Anterior cingulate cortex (tissue), 58 donors: ENCODE measurements at regions not wholly inside any gene's neighbourhood (a gene's known extent, or its start where the extent isn't known, plus 50 kb on each side); places are given as distances from the start of the nearest gene placed in this dataset.
"Not testable (repeated sequence)": the region's sequence is repeated elsewhere in the genome, so short reads cannot be mapped to it uniquely, and the experiment has no call there.

Experiments used
- DNase-seq, 58 donors: peaks; one replicate each; lab custom pipeline; 2025; lab: John Stamatoyannopoulos, UW

- no peak for DNase-seq
Observed at GRCh38 chr17:14746822-14747602, 446.1 kb downstream of the HS3ST3B1 start.

- DNase-seq: no peak
Observed at GRCh38 chr17:14745541-14745940, 444.7 kb downstream of the HS3ST3B1 start.

GRCh38 chr17:14744761-14745473 is 444.0 kb downstream of the HS3ST3B1 start:
- no peak for DNase-seq

DNA sequence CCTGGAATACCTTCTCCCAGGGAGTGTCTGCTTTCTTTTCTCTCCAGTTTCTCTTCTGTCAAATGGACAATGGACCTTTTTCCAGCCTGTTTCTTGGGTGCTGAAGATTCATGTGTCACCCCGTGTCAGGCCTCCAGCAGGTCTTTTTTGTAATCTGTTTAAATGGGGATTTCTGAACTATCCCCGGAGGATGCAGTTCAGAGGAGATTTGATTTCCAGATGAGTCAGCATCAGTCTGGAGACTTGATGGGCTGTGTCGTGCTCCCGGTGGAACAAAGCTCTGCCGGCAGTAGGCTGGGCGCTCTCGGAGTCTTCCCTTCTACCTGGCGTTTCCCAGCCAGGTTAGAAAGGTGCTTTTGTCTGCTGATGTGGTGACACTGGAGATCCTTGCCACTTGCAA is 440.6 kb downstream of the HS3ST3B1 start:
- DNase-seq: no peak

- DNase-seq: no peak
Observed at GRCh38 chr17:14739656-14740431, 439.0 kb downstream of the HS3ST3B1 start.

GRCh38 chr17:14738652-14738988 is 437.7 kb downstream of the HS3ST3B1 start:
- no peak for DNase-seq

DNA sequence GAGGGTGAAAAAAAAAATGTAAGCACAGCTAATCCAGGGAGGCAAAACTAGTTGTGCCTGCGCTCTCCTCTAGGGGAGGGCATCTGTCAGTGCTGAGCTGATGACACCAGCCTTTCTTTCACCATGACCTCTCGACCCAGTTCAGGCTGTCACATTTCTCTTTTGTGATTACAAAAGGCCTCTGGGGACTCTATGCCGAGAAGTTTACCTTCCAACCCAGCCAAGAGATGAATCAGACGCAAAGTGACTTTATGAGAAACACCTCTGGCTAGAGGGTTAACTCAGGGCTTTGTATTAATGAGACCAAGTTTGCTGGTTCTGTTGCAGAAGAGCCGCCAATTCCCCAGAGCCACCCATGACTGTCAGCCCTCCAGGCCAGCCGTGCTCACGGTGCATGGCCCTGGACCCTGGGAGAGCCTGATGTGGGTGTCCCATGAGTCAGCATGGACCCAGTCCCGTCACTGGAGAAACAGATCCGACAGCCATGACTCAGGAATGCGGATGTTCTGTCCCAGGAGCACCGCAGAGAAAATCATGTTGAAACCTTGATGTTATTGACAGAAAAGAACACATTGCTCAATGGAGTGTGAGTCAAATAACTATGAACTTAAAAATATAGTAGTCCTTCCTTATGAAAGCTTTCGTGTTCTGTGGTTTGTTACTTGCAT is 437.2 kb downstream of the HS3ST3B1 start:
- no peak for DNase-seq

- DNase-seq: no peak
Observed at GRCh38 chr17:14736631-14737030, 435.8 kb downstream of the HS3ST3B1 start.

DNA sequence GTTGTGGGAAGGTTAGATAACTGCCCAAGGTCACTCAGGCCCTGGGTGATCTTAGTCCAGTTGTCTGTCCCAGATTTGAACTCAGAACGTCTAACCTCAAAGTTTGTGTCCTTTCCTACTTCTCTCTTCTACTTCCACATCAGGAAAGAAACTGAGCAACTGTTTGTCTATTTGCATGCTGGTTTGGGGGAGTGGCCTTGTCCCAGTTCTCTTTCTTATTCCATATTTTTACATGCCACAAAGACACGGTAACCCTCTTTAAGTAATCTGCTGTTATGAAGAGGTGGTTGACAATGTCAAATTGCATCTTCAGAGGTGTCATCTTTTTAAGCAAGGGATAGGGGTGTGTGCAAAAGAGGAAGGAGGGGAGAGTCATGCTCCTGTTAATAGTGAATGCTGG is 432.5 kb downstream of the HS3ST3B1 start:
- DNase-seq: no peak

GRCh38 chr17:14732211-14732610 is 431.3 kb downstream of the HS3ST3B1 start:
- no peak for DNase-seq

DNA sequence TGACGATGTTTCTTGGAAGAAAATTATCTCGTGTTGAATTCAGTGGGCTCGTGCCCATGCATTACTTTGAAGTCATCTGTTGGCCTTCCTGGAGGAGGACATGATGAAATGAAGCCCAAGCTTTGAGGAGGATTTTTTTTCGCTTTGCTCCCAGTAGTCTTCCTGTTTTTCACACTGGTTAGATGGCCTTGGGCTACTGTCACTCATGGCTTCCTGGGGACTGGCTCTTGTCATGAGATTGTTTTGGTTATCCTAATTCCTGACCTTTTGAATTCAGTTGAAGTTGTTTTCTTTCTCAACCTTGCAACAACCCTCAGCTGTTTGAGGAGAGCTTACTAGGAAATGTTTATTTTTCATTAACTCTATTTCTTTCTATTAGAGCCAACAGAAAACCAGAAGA is 430.7 kb downstream of the HS3ST3B1 start:
- DNase-seq: no peak

DNA sequence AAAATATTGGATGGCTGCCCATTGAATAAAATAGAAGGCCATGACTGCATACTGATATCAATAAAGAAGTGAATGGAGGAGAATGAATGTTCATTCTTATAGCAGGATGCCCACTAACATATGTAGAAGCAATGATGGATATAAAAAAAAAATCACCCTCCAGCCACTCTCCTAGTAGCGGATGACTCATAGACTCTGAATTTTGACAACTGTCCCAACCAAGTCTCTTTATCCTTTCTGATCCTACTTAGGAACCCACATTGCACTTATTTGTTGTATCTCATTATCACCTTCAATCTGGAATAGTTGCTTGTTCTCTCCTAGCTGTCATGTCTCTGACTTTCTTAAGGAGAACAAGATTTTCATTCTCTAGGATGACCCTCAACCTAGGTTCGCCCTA is 429.9 kb downstream of the HS3ST3B1 start:
- no peak for DNase-seq

GRCh38 chr17:14725729-14726128 is 424.8 kb downstream of the HS3ST3B1 start:
- no peak for DNase-seq

GRCh38 chr17:14724770-14725169 is 423.9 kb downstream of the HS3ST3B1 start:
- no peak for DNase-seq

DNA sequence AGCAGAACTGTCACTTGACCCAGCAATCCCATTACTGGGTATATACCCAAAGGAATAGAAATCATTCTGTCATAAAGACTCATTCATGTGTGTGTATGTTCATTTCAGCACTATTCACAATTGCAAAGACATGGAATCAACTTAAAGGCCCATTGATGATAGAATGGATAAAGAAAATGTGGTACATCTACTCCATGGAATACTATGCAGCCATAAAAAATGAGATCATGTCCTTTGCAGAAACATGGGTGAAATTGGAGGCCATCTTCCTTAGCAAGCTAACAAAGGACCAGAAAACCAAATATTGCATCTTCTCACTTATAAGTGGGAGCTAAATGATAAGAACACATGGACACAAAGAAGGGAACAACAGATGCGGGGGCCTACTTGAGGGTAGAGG is 422.5 kb downstream of the HS3ST3B1 start:
- DNase-seq: not testable (repeated sequence)

DNA sequence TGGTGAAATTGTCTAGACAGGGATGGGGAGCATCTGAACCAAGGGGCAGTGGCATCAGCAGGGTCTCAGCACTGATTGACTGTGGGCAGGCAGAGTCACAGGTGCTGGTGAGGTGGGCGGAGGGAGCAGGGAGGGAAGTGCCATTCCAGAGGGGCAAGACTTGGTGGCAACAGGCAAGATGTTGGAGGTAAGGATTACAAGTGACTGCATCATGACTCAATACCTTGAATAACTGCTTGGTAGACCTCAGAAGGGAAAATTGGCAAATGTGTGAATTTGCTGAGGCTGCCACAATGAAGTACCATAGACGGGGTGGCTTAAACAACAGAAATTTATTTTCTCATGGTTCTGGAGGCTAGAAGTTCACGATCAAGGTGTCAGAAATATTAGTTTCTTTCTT is 419.1 kb downstream of the HS3ST3B1 start:
- peak in 1 of 58 donors; percentile 5 for DNase-seq

GRCh38 chr17:14717859-14718258 is 417.0 kb downstream of the HS3ST3B1 start:
- no peak for DNase-seq

DNA sequence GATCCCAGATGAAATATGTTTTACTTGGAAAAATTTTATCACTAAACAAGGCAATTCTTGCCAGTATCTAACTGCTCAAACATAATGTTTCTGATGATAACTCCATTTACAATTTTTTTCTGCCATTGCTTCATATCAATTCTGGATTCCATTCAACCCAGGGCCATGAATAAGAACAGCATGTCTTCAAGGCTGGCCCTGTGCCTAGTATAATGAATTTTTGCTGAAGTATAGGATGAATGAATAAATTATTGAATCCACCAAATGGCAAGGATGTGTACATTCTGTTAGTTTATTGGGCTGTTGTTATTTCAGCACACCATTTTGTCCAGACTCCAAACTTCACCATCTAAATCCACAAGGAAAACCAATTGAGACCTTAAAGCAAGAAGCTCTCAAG is 414.7 kb downstream of the HS3ST3B1 start:
- DNase-seq: no peak

DNA sequence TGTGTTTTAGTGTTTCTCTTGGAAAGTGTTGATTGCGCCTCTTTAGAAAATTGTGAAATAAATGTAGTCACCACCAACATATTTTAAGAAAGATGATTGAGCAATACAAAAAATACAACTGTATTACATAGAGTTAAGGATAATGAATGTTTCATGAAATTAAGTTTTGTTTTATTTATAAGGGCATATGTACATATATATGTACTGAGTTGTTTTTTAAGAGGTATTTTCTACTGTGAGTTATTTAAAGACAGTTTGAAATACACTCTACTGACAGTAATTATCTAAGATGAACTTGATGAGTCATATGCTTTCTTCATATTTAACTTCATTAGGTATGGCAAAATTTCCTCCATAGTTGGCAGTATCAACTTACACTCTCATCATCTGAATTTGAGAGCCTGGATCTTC is 411.7 kb downstream of the HS3ST3B1 start:
- no peak for DNase-seq

DNA sequence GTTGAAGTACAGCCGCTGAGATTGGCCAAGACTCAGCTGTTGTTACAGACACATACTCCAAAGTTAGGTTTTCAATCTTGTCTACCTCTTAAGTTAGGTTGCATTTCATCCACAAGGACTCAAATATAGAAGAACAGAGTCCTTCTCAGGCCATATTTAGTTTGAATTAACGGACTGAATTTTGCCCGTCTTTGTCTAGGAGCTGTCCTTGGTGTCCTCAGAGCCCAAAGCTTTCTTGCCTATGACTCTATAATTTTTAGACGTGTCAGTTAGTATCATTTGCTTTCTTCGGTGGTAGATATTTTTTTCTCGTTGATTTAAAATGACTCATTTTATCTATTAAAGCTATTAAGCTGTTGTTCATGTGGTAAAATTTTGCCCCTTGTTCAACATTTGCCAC is 403.2 kb downstream of the HS3ST3B1 start:
- no peak for DNase-seq

DNA sequence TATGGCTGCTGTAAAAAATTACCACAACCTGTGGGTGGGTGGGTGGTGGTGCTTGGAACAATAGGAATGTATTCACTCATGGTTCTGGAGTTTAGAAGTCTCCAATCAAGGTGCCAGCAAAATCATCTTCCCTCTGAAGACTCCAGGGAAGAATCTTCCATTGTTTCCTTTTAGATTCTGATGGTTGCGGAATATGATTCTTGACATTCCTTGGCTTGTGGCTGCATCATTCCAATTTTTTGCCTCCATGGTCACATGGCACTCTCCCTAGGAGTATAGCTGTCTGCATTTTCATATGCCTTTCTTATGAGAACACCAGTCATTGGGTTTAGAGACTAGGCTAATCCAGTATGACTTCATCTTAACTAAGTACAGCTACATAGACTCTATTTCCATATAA is 401.0 kb downstream of the HS3ST3B1 start:
- DNase-seq: no peak
